Epithelial cell of esophagus (primary cell): ENCODE measurements at regions not wholly inside any gene's neighbourhood (a gene's known extent, or its start where the extent isn't known, plus 50 kb on each side); places are given as distances from the start of the nearest gene placed in this dataset.

ENCODE experiments used
- DNase-seq: peaks from one replicate; pipeline ENCODE4 v3.0.0; 2010; ENCODE audit warnings: low read depth
- H3K4me3 ChIP-seq: 2 replicates; pipeline ENCODE4 v1.5.1; 2011; ENCODE audit warnings: mild to moderate bottlenecking, low read length, control low read depth
- TF ChIP-seq, protein P1 (sequence below): IDR thresholded peaks from 2 replicates; pipeline ENCODE4 v1.5.1; 2011; ENCODE audit warnings: low read depth, mild to moderate bottlenecking, low read length, control low read depth, inconsistent platforms; ENCODE audit not compliant: insufficient read depth; ENCODE audit errors: missing control alignments

DNA sequence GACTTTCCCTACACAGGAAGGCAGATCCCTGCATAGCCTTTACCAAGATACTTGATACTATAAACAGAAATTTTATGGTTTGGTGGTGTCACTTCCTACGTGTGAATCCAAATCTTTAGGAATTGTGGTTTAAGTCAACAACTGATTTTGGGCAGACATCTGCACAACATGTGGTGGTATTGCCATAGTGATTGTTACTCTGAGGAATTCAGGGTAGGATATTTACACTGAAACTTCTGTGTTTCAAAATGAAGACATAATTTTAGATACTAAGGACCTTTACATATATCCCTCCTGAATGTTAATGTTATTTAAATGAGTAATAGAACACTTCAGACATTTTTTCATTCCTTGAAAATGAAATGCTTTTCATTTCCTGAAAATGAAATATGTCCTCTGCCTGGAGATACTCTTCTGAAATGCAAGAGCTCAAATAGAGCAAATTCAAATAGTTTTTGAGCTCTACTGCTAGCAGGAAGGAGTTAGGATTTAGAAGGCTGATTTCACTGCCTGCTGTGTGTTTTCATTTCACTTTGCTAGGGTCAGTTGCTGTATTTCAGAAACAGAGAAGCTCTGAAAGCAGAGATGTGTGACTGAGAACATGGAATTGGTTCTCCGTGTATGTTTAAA, 77.2 kb downstream of the MDH1 start:
- TF ChIP-seq, protein P1, sequence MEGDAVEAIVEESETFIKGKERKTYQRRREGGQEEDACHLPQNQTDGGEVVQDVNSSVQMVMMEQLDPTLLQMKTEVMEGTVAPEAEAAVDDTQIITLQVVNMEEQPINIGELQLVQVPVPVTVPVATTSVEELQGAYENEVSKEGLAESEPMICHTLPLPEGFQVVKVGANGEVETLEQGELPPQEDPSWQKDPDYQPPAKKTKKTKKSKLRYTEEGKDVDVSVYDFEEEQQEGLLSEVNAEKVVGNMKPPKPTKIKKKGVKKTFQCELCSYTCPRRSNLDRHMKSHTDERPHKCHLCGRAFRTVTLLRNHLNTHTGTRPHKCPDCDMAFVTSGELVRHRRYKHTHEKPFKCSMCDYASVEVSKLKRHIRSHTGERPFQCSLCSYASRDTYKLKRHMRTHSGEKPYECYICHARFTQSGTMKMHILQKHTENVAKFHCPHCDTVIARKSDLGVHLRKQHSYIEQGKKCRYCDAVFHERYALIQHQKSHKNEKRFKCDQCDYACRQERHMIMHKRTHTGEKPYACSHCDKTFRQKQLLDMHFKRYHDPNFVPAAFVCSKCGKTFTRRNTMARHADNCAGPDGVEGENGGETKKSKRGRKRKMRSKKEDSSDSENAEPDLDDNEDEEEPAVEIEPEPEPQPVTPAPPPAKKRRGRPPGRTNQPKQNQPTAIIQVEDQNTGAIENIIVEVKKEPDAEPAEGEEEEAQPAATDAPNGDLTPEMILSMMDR: no peak
- DNase-seq: no peak

DNA sequence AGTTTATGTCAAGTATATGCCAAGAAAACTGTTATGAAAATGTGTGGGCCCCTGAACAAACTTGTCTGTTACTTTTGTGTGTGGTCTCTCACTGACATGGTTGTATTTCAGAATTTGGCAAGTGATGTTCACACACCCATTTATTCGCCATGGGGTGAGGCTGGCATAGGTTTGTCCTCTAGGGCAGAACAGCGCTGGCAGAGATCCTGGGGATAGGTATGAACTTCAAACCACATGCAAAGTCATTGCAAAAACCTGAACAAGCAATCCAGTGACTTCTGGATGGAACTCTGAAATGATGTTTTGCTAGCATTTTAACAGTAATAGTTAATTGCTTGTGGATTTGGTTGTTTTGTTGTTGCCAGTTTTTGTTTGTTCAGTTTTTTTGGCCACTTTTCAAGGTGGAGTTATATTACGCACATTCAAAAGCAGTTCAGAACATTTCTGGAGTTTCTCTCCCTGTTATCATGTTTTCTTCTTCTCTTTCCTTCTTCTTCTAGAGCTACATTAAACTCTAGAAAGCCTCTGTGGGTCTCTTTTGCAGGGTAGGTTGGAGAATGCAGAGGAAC, 78.5 kb downstream of the MDH1 start:
- no peak overlapping the region for H3K4me3 ChIP-seq
- DNase-seq: peak; percentile 52
- TF ChIP-seq, protein P1: peak; percentile 46

More for the DNA sequence above, 77.2 kb downstream of the MDH1 start:
- H3K4me3 ChIP-seq: no peak overlapping the region

DNA sequence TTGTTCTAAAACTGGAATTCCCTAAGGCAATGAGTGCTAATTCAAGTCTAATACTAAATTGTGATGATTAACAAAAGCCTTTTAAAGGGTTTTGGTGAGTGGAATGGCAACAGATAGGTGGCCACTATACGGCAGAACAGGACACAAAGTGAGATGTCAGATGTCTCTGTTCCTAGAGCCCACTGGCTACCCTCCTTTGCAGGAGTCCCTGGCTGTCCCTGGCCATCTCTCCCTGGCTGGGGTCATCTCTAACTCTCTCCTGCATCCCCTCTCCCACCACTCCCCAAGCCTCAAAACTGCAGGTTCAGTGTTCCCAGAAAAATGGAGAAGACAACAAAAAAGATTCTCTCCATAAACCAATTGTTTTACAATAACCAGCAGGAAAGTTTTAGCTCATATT, 79.2 kb downstream of the MDH1 start:
- no peak overlapping the region for H3K4me3 ChIP-seq
- TF ChIP-seq, protein P1: no peak
- no peak for DNase-seq

DNA sequence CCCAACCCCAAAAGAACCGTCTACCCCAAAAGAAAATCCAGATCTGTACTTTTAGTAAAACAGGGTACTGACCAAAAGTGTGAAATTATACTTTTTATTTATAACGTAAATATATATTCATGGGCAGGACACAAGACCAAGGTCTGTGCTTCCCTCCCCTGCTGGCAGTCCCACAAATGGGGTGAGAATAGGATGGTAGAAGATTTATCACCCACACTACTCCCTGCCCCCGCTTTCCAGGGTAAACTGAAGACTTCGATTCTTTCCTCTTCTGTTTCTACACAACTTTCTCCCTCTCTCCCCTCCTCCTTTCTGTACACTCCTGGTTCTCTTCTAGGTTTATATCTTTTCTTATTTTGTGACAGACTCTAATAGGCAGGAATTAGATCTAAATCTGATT, 79.7 kb downstream of the MDH1 start:
- no peak overlapping the region for H3K4me3 ChIP-seq
- no peak for DNase-seq
- TF ChIP-seq, protein P1: no peak

GRCh38 chr2:63669596-63669995, 80.8 kb downstream of the MDH1 start:
- TF ChIP-seq, protein P1: no peak
- DNase-seq: no peak
- H3K4me3 ChIP-seq: no peak overlapping the region

DNA sequence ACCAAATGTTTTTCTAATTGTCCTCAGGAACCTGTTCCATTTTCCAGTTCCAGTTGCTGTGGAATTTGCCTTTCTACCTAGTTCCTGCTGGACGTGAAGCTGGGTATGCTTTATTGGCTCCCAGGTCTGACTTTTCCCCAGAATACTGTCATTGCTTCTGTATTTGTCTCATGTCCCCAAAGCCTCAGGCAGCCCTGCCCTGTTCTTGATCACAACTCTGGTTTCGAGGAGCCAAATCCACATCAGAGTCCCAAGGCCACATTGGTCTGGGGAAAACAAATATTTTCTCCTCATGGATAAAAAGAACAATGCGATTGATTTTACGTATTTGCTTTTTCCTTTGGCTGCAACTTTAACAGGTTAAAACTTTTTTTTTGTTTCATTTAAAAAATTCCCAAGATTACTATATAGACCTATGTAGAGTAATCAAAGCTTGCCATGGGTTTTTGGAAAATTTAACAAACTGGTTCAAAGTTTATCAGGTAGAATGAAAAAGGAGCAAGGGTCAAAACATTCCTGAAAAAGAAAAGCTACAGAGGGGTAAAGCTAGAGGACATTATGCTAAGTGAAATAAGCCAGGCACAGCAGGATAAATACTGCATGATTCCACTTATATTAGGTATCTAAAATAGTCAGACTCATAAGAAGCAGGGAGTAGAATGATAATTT, 85.2 kb downstream of the MDH1 start:
- TF ChIP-seq, protein P1: no peak
- DNase-seq: no peak
- no peak overlapping the region for H3K4me3 ChIP-seq
